IMR-90 (cell line): ENCODE measurements at regions not wholly inside any gene's neighbourhood (a gene's known extent, or its start where the extent isn't known, plus 50 kb on each side); places are given as distances from the start of the nearest gene placed in this dataset.

Experiments
- MAZ ChIP-seq: IDR thresholded peaks from 2 replicates; pipeline ENCODE4 v1.6.1; 2012; ENCODE audit warnings: low read depth, mild to moderate bottlenecking, low read length, improper control_type of control experiment, moderate library complexity, borderline replicate concordance
- NFE2L2 ChIP-seq: fragments of 150-350 bp; IDR thresholded peaks from 2 replicates; pipeline ENCODE4 v1.6.1; 2016; ENCODE audit warnings: low read depth, mild to moderate bottlenecking, low read length
- TF ChIP-seq, protein P1 (sequence below): conservative IDR thresholded peaks from 2 replicates; pipeline ENCODE4 v1.5.1; 2012; ENCODE audit warnings: mild to moderate bottlenecking, low read depth, low read length, improper control_type of control experiment

GRCh38 chr6:26195924-26196845 lies 109.0 kb downstream of the HFE start (continued):
- TF ChIP-seq, protein P1, sequence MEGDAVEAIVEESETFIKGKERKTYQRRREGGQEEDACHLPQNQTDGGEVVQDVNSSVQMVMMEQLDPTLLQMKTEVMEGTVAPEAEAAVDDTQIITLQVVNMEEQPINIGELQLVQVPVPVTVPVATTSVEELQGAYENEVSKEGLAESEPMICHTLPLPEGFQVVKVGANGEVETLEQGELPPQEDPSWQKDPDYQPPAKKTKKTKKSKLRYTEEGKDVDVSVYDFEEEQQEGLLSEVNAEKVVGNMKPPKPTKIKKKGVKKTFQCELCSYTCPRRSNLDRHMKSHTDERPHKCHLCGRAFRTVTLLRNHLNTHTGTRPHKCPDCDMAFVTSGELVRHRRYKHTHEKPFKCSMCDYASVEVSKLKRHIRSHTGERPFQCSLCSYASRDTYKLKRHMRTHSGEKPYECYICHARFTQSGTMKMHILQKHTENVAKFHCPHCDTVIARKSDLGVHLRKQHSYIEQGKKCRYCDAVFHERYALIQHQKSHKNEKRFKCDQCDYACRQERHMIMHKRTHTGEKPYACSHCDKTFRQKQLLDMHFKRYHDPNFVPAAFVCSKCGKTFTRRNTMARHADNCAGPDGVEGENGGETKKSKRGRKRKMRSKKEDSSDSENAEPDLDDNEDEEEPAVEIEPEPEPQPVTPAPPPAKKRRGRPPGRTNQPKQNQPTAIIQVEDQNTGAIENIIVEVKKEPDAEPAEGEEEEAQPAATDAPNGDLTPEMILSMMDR = no peak
- TF ChIP-seq MAZ = no peak
- TF ChIP-seq NFE2L2 = no peak
